Type B pancreatic cell (in vitro differentiated cells): ENCODE measurements at regions not wholly inside any gene's neighbourhood (a gene's known extent, or its start where the extent isn't known, plus 50 kb on each side); places are given as distances from the start of the nearest gene placed in this dataset.
A peak's percentile ranks its signal among the peaks of the same experiment; 100 is the strongest.

Experiments used
- DNase-seq: peaks from one replicate; pipeline ENCODE4 v3.0.0; 2021; ENCODE audit warnings: mixed read lengths; ENCODE audit not compliant: unreplicated experiment; ENCODE audit errors: extremely low spot score
- H3K27ac Mint-ChIP-seq: 2 replicates; pipeline ENCODE4 v1.8.0; 2021; ENCODE audit warnings: mild to moderate bottlenecking, mixed read lengths
- H3K27me3 Mint-ChIP-seq: 2 replicates; pipeline ENCODE4 v1.8.0; 2021; ENCODE audit warnings: mixed read lengths
- H3K36me3 Mint-ChIP-seq: 2 replicates; pipeline ENCODE4 v1.8.0; 2021; ENCODE audit warnings: mixed read lengths
- H3K4me1 Mint-ChIP-seq: one replicate; pipeline ENCODE4 v1.8.0; 2021; ENCODE audit warnings: mixed read lengths; ENCODE audit not compliant: unreplicated experiment
- H3K4me3 Mint-ChIP-seq: 2 replicates; pipeline ENCODE4 v1.8.0; 2021; ENCODE audit warnings: mild to moderate bottlenecking, mixed read lengths
- H3K9me3 Mint-ChIP-seq: 2 replicates; pipeline ENCODE4 v1.8.0; 2021; ENCODE audit warnings: mixed read lengths
- TF ChIP-seq, protein P1 (sequence below): fragments of 200-600 bp; sonication (generic); conservative IDR thresholded peaks from 2 replicates; pipeline ENCODE4 v1.5.0; 2021; ENCODE audit warnings: antibody characterized with exemption, mild to moderate bottlenecking

DNA sequence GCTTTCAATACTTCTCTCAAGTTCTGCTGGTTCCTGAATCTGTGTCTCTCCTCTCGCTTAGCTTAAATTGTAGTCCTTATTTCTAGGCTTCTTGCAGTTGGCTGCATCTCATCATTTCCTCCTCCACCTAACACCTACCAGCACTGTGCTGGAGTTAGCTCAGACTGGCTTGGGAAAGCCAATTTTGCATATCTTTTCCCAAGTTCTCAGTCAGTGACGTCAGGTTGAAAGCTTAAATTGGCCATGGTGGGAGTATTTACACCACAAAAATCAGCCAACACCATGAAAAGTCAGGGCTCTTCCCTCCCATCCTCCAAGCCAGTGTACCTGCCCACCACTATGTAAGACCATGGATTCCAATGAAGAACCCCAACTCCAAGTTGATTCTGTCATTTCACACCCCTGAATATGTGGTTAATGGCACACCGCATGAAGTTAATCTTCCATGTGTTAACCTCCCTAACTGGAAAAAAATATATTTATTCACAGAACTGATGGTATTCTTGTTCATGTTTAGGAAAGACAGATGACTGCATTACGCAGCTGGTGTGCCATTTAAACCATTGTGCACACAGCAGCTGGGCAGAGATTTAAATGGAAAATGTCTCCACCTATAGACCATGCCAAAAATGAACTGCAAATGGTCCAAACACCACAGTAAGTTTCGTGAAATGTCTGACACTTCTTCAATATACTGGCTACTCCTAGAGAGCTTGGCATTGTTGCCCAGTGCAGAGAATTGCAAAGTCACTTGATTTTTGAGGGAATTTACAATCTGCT lies 274.1 kb upstream of the MAP3K7 start:
- Mint-ChIP-seq H3K27me3 (peaks cover 19% of the 10 kb centered on the region), H3K9me3 (no peaks in the 10 kb centered on the region), H3K27ac (no peak overlapping the region), H3K36me3 (no peaks in the 10 kb centered on the region), H3K4me1 (no peaks in the 10 kb centered on the region), H3K4me3 (no peak overlapping the region)
- TF ChIP-seq, protein P1, sequence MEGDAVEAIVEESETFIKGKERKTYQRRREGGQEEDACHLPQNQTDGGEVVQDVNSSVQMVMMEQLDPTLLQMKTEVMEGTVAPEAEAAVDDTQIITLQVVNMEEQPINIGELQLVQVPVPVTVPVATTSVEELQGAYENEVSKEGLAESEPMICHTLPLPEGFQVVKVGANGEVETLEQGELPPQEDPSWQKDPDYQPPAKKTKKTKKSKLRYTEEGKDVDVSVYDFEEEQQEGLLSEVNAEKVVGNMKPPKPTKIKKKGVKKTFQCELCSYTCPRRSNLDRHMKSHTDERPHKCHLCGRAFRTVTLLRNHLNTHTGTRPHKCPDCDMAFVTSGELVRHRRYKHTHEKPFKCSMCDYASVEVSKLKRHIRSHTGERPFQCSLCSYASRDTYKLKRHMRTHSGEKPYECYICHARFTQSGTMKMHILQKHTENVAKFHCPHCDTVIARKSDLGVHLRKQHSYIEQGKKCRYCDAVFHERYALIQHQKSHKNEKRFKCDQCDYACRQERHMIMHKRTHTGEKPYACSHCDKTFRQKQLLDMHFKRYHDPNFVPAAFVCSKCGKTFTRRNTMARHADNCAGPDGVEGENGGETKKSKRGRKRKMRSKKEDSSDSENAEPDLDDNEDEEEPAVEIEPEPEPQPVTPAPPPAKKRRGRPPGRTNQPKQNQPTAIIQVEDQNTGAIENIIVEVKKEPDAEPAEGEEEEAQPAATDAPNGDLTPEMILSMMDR: peak; percentile 28
- DNase-seq: no peak

DNA sequence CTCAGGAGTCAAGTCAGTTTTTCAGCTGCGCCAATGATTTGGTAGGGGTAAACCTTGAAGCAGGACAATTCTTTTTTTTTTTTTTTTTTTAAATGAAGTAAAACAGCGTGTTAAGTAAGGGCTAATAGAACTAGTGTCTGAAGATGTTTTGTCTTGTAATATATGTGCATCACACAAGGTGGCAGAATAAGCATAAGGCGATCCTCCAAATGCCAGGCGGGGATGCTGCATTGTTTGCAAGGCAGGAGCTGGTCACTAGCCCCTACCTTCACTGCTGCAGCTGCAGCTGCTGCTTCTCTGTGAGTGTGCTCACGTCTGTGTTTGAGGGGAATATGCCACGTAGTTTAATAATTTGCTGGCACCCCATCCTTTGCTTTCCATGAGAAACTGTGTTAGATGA lies 272.7 kb upstream of the MAP3K7 start:
- Mint-ChIP-seq H3K9me3 (no peaks in the 10 kb centered on the region), H3K36me3 (no peaks in the 10 kb centered on the region), H3K4me3 (no peak overlapping the region), H3K27ac (no peak overlapping the region), H3K27me3 (peaks cover 22% of the 10 kb centered on the region), H3K4me1 (no peaks in the 10 kb centered on the region)
- DNase-seq: no peak
- TF ChIP-seq, protein P1: no peak

DNA sequence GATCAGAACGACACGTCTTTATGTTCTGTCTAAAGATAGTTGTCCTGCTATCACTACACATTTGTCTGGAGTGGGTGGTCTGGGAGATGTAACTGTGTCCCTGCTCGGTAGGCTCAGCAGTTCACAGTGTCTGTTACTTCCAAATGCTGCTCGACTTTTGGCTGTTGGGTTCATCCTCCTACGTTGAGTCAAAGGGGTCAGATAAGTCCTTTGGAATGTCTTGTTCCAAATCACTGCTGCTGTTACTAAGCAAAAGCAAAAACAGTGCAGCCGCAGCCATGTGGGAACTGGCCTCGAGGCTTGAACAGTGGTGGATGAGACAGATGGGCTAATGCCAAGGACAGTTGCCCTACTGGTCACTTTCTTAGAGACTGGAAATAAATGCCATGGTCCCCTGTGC lies 272.2 kb upstream of the MAP3K7 start:
- DNase-seq: no peak
- Mint-ChIP-seq H3K27ac (no peak overlapping the region), H3K36me3 (no peaks in the 10 kb centered on the region), H3K4me3 (no peak overlapping the region), H3K27me3 (peaks cover 22% of the 10 kb centered on the region), H3K4me1 (no peaks in the 10 kb centered on the region), H3K9me3 (no peaks in the 10 kb centered on the region)
- TF ChIP-seq, protein P1: no peak

DNA sequence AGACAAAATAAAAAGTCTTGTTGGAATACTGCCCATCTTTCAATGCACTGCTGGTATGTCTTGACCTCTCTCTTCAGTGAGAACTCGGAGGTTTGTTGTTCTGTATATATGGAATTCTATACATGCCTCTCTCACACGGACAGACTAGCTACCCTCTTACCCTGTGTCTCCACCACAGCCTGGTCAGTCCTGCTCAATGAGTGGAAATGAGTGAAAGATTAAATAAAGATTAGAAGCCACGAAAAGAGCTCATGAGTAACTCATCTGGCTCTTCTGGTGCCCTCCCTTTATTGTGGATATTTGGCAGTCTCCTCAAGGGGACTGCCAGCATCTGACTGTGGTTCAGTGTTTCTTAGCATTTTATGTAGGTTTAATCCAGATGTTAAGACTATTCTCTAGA lies 262.8 kb upstream of the MAP3K7 start:
- Mint-ChIP-seq H3K27me3 (peaks cover 5% of the 10 kb centered on the region), H3K4me1 (no peaks in the 10 kb centered on the region), H3K4me3 (no peak overlapping the region), H3K9me3 (no peaks in the 10 kb centered on the region), H3K27ac (no peak overlapping the region), H3K36me3 (no peaks in the 10 kb centered on the region)
- no peak for DNase-seq
- TF ChIP-seq, protein P1: no peak

DNA sequence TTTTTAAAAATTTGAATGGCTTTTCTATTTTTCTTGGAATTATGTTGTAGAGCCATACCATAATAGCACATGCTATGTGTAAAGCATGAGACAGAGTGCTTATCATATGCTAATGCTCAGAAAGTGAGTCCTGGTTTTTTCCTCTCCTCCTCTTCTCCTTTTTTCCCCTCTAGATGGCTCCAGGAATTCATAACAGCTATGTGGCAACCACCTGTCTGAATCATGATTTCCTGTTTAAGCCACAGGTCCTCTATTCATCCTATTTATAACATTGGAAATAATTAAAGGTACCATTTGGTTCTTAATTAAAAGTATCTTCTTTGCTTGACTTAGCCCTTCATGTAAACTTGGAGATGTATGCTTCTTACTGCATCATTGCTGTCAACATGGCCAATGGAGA lies 260.0 kb upstream of the MAP3K7 start:
- H3K27me3 Mint-ChIP-seq: peaks cover 5% of the 10 kb centered on the region
- no peak overlapping the region for H3K4me3 Mint-ChIP-seq
- DNase-seq: no peak
- no peaks in the 10 kb centered on the region for H3K4me1 Mint-ChIP-seq
- TF ChIP-seq, protein P1: no peak
- H3K9me3 Mint-ChIP-seq: no peaks in the 10 kb centered on the region
- H3K36me3 Mint-ChIP-seq: no peaks in the 10 kb centered on the region
- H3K27ac Mint-ChIP-seq: no peak overlapping the region
